ENCODE measurements at regions not wholly inside any gene's neighbourhood (a gene's known extent, or its start where the extent isn't known, plus 50 kb on each side); places are given as distances from the start of the nearest gene placed in this dataset.

DNA sequence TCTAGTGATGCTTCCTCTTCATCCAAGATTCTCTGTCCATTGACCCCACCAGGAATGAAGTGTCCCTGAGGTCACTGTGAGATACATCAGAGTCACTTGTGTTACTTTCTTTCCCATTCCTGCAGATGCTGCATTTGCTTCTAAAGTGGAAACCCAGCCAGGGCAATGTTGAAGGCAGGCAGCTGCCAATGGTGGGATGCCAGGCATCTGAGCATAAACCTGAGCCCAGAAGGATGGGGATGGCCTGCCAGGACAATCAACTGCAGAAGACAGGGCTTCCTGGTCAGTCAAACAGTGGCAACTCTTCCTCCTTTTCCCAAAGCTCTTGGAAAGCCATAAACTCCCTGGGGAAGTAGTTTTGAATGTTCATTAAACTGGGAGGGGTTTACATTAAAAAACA lies 178.0 kb upstream of the TMEM132C start:
- DNase-seq (ENCODE audit: extremely low read depth, insufficient read length): no peak
- no peaks in the 10 kb centered on the region for H3K36me3 ChIP-seq (ENCODE audit: control insufficient read depth, insufficient read depth, low read length)
- no peak overlapping the region for H3K4me3 ChIP-seq (replicated peaks; ENCODE audit: low read depth, low read length)
- no peaks in the 10 kb centered on the region for H3K27me3 ChIP-seq (replicated peaks; ENCODE audit: control insufficient read depth, insufficient read depth, low read length)
- TF ChIP-seq CTCF (IDR thresholded peaks at IDR 0.05; ENCODE audit: insufficient read depth, low read length, poor library complexity, severe bottlenecking): no peak

- H3K4me3 ChIP-seq (replicated peaks; ENCODE audit: low read depth, low read length): no peak overlapping the region
- no peaks in the 10 kb centered on the region for H3K36me3 ChIP-seq (ENCODE audit: control insufficient read depth, insufficient read depth, low read length)
- no peaks in the 10 kb centered on the region for H3K27me3 ChIP-seq (replicated peaks; ENCODE audit: control insufficient read depth, insufficient read depth, low read length)
- no peak for TF ChIP-seq CTCF (IDR thresholded peaks at IDR 0.05; ENCODE audit: insufficient read depth, low read length, poor library complexity, severe bottlenecking)
- DNase-seq (ENCODE audit: extremely low read depth, insufficient read length): no peak
Measured at GRCh38 chr12:128089961-128090360, 177.0 kb upstream of the TMEM132C start.

- H3K4me3 ChIP-seq (replicated peaks; ENCODE audit: low read depth, low read length): no peak overlapping the region
- H3K27me3 ChIP-seq (replicated peaks; ENCODE audit: control insufficient read depth, insufficient read depth, low read length): no peaks in the 10 kb centered on the region
- no peak for DNase-seq (ENCODE audit: extremely low read depth, insufficient read length)
- no peaks in the 10 kb centered on the region for H3K36me3 ChIP-seq (ENCODE audit: control insufficient read depth, insufficient read depth, low read length)
- TF ChIP-seq CTCF (IDR thresholded peaks at IDR 0.05; ENCODE audit: insufficient read depth, low read length, poor library complexity, severe bottlenecking): no peak
Measured at GRCh38 chr12:128091101-128091720, 175.8 kb upstream of the TMEM132C start.

DNA sequence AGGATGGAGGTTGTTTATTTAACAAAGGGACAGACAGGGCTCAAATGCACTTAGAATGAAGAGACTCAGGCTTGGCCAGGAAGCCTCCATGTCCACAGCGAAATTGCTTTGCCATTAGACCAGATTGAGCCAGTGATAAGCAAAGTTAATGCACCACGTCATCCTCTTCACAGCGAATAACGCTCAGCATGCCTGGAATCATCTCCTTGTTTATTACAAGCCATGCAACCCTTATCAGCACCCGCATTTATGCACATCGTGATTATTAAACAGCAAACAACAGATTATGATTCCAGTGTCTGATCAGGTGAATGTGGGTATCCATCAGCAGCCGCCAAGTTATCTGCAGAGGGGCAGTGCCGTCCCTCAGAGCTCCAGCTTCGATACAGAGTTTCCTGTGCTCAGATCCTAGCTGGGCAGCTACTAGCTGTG lies 175.0 kb upstream of the TMEM132C start:
- H3K36me3 ChIP-seq (ENCODE audit: control insufficient read depth, insufficient read depth, low read length): no peaks in the 10 kb centered on the region
- no peak for DNase-seq (ENCODE audit: extremely low read depth, insufficient read length)
- no peak overlapping the region for H3K4me3 ChIP-seq (replicated peaks; ENCODE audit: low read depth, low read length)
- H3K27me3 ChIP-seq (replicated peaks; ENCODE audit: control insufficient read depth, insufficient read depth, low read length): no peaks in the 10 kb centered on the region
- no peak for TF ChIP-seq CTCF (IDR thresholded peaks at IDR 0.05; ENCODE audit: insufficient read depth, low read length, poor library complexity, severe bottlenecking)

GRCh38 chr12:128098730-128099129 lies 168.2 kb upstream of the TMEM132C start:
- no peaks in the 10 kb centered on the region for H3K36me3 ChIP-seq (ENCODE audit: control insufficient read depth, insufficient read depth, low read length)
- H3K27me3 ChIP-seq (replicated peaks; ENCODE audit: control insufficient read depth, insufficient read depth, low read length): no peaks in the 10 kb centered on the region
- no peak overlapping the region for H3K4me3 ChIP-seq (replicated peaks; ENCODE audit: low read depth, low read length)
- DNase-seq (ENCODE audit: extremely low read depth, insufficient read length): no peak
- TF ChIP-seq CTCF (IDR thresholded peaks at IDR 0.05; ENCODE audit: insufficient read depth, low read length, poor library complexity, severe bottlenecking): no peak

GRCh38 chr12:128103152-128103551 lies 163.8 kb upstream of the TMEM132C start:
- H3K4me3 ChIP-seq (replicated peaks; ENCODE audit: low read depth, low read length): no peak overlapping the region
- H3K27me3 ChIP-seq (replicated peaks; ENCODE audit: control insufficient read depth, insufficient read depth, low read length): no peaks in the 10 kb centered on the region
- no peak for TF ChIP-seq CTCF (IDR thresholded peaks at IDR 0.05; ENCODE audit: insufficient read depth, low read length, poor library complexity, severe bottlenecking)
- no peak for DNase-seq (ENCODE audit: extremely low read depth, insufficient read length)
- H3K36me3 ChIP-seq (ENCODE audit: control insufficient read depth, insufficient read depth, low read length): no peaks in the 10 kb centered on the region

Measured in GM06990 (cell line).